H1 (cell line): ENCODE measurements at regions not wholly inside any gene's neighbourhood (a gene's known extent, or its start where the extent isn't known, plus 50 kb on each side); places are given as distances from the start of the nearest gene placed in this dataset.

ENCODE experiments used
- CTCF ChIA-PET: fragments of 300-600 bp; sonication (Branson Sonifier 250); formaldehyde crosslinking; loops from one replicate; lab custom pipeline; 2021; ENCODE audit not compliant: partially characterized antibody; lab: Charles Lee
- POLR2A ChIA-PET: fragments of 300-600 bp; sonication (Branson Sonifier 250); formaldehyde crosslinking; loops from one replicate; lab custom pipeline; 2021; ENCODE audit warnings: inconsistent platforms; ENCODE audit not compliant: partially characterized antibody; lab: Charles Lee
- DNase-seq, 2 experiments: peaks; one replicate each; pipeline versions ENCODE4 v3.0.0 to v3.0.0-alpha.2; 2010 to 2022; ENCODE audit warnings: low spot score in 2 of 2, low read depth in 1 of 2, mixed read lengths in 1 of 2
- FAIRE-seq: peaks from 2 replicates; lab custom pipeline; 2011; peaks lifted over from hg19 to GRCh38; lab: Jason Lieb, UNC
- H2AFZ ChIP-seq: 2 replicates; pipeline ENCODE4 v1.8.1; 2012; ENCODE audit warnings: low read length, inconsistent platforms
- H2AK5ac ChIP-seq: 2 replicates; pipeline ENCODE4 v1.6.1; 2013; ENCODE audit warnings: low read depth, low read length
- H2BK120ac ChIP-seq: replicated peaks from 2 replicates; pipeline ENCODE3; 2013; ENCODE audit warnings: low read depth, low read length, inconsistent platforms
- H2BK12ac ChIP-seq: 2 replicates; pipeline ENCODE4 v1.6.1; 2013; ENCODE audit warnings: low read depth, low read length
- H2BK15ac ChIP-seq: 2 replicates; pipeline ENCODE4 v1.6.1; 2013; ENCODE audit warnings: low read length
- H2BK20ac ChIP-seq: 2 replicates; pipeline ENCODE4 v1.6.1; 2013; ENCODE audit warnings: low read length
- H2BK5ac ChIP-seq: 2 replicates; pipeline ENCODE4 v1.6.1; 2013; ENCODE audit warnings: low read depth, low read length
- H3K14ac ChIP-seq: 2 replicates; pipeline ENCODE4 v1.6.1; 2013; ENCODE audit warnings: inconsistent platforms; ENCODE audit not compliant: insufficient read length
- H3K18ac ChIP-seq: 2 replicates; pipeline ENCODE4 v1.6.1; 2013; ENCODE audit warnings: low read length; ENCODE audit errors: extremely low read depth
- H3K23ac ChIP-seq: 2 replicates; pipeline ENCODE4 v1.6.1; 2013; ENCODE audit warnings: inconsistent platforms; ENCODE audit not compliant: insufficient read length
- H3K23me2 ChIP-seq: 2 replicates; pipeline ENCODE4 v1.6.1; 2013; ENCODE audit warnings: low read depth, low read length
- H3K27ac ChIP-seq: 2 replicates; pipeline ENCODE4 v1.6.1; 2011; ENCODE audit warnings: low read depth, low read length, inconsistent platforms
- H3K27me3 ChIP-seq, 4 experiments: replicated peaks in 1 of 4; 1 replicate in 1 of 4; 2 replicates in 3 of 4; pipeline versions ENCODE4 v1.6.1 to v1.8.1; 2011 to 2013; ENCODE audit warnings: low read length in 3 of 4, mild to moderate bottlenecking in 3 of 4, inconsistent platforms in 2 of 4, mixed read lengths in 2 of 4, moderate library complexity in 1 of 4; ENCODE audit not compliant: control insufficient read depth in 3 of 4, insufficient read depth in 3 of 4; ENCODE audit errors: extremely low read depth in 1 of 4
- H3K36me3 ChIP-seq, 4 experiments: 2 replicates each; pipeline versions ENCODE4 v1.6.1 to v1.8.1; 2011 to 2013; ENCODE audit warnings: mild to moderate bottlenecking in 4 of 4, low read length in 3 of 4, moderate library complexity in 2 of 4, control low read depth in 1 of 4, inconsistent platforms in 1 of 4; ENCODE audit not compliant: insufficient read depth in 4 of 4, control insufficient read depth in 2 of 4
- H3K4ac ChIP-seq: replicated peaks from 2 replicates; pipeline ENCODE3; 2013; ENCODE audit warnings: low read length, low read depth, mixed read lengths, inconsistent platforms; ENCODE audit not compliant: insufficient read length
- H3K4me1 ChIP-seq, 4 experiments: replicated peaks in 1 of 4; 1 replicate in 1 of 4; 2 replicates in 3 of 4; pipeline versions ENCODE4 v1.6.1 to v1.8.1; 2011 to 2013; ENCODE audit warnings: low read length in 3 of 4, inconsistent platforms in 2 of 4, mixed read lengths in 1 of 4; ENCODE audit not compliant: insufficient read depth in 4 of 4, control insufficient read depth in 3 of 4
- H3K4me2 ChIP-seq, 2 experiments: 2 replicates each; pipeline versions ENCODE4 v1.6.1 to v1.8.1; 2011 to 2013; ENCODE audit warnings: low read depth in 2 of 2, low read length in 2 of 2, control low read depth in 1 of 2, inconsistent platforms in 1 of 2, mild to moderate bottlenecking in 1 of 2; ENCODE audit not compliant: insufficient read depth in 1 of 2
- H3K4me3 ChIP-seq, 4 experiments: fragments of 200-600, 300-600 bp in 1 of 4; sonication (generic), shearing (Covaris generic), sonication (Bioruptor Twin) in 1 of 4; 2 replicates each; pipeline versions ENCODE4 v1.5.1 to v1.8.1; 2011 to 2016; ENCODE audit warnings: low read length in 4 of 4, low read depth in 3 of 4, control low read depth in 2 of 4, inconsistent platforms in 2 of 4, mild to moderate bottlenecking in 2 of 4, mixed read lengths in 1 of 4, moderate library complexity in 1 of 4; ENCODE audit not compliant: insufficient read depth in 2 of 4; ENCODE audit errors: extremely low read depth in 1 of 4
- H3K56ac ChIP-seq: replicated peaks from 2 replicates; pipeline ENCODE3; 2013; ENCODE audit warnings: low read depth, mild to moderate bottlenecking, mixed read lengths, low read length, inconsistent platforms; ENCODE audit not compliant: insufficient read length
- H3K79me1 ChIP-seq: 2 replicates; pipeline ENCODE4 v1.6.1; 2013; ENCODE audit warnings: low read depth, low read length, control low read depth
- H3K79me2 ChIP-seq, 2 experiments: 2 replicates each; pipeline versions ENCODE4 v1.6.1 to v1.8.1; 2012 to 2013; ENCODE audit warnings: low read length in 2 of 2, mild to moderate bottlenecking in 2 of 2, inconsistent platforms in 1 of 2; ENCODE audit not compliant: insufficient read depth in 2 of 2, control insufficient read depth in 1 of 2
- H3K9ac ChIP-seq, 4 experiments: replicated peaks in 1 of 4; 1 replicate in 1 of 4; 2 replicates in 3 of 4; pipeline versions ENCODE4 v1.6.1 to v1.8.1; 2011 to 2013; ENCODE audit warnings: low read depth in 3 of 4, low read length in 3 of 4, control low read depth in 2 of 4, mild to moderate bottlenecking in 2 of 4, moderate library complexity in 2 of 4, inconsistent platforms in 1 of 4; ENCODE audit errors: extremely low read depth in 1 of 4
- H3K9me3 ChIP-seq, 2 experiments: 2 replicates each; pipeline versions ENCODE4 v1.6.1 to v1.8.1; 2012 to 2013; ENCODE audit warnings: mild to moderate bottlenecking in 2 of 2, moderate library complexity in 2 of 2, control low read depth in 1 of 2, inconsistent platforms in 1 of 2, low read depth in 1 of 2, low read length in 1 of 2, mixed read lengths in 1 of 2; ENCODE audit not compliant: insufficient read depth in 2 of 2
- H4K20me1 ChIP-seq, 2 experiments: replicated peaks in 1 of 2; 2 replicates each; pipeline versions ENCODE3 to v1.8.1; 2011 to 2013; ENCODE audit warnings: inconsistent platforms in 2 of 2, low read length in 2 of 2, mild to moderate bottlenecking in 1 of 2; ENCODE audit not compliant: insufficient read depth in 2 of 2, control insufficient read depth in 1 of 2
- H4K5ac ChIP-seq: 2 replicates; pipeline ENCODE4 v1.6.1; 2013; ENCODE audit warnings: low read length, low read depth, mixed read lengths, inconsistent platforms; ENCODE audit not compliant: insufficient read length
- H4K8ac ChIP-seq: 2 replicates; pipeline ENCODE4 v1.8.0; 2013; ENCODE audit warnings: mild to moderate bottlenecking, moderate library complexity, low read length, inconsistent platforms; ENCODE audit not compliant: insufficient read depth; ENCODE audit errors: extremely low read depth
- H4K91ac ChIP-seq: replicated peaks from 2 replicates; pipeline ENCODE3; 2013; ENCODE audit warnings: low read length, mixed read lengths, inconsistent platforms; ENCODE audit not compliant: insufficient read length
- CTCF ChIP-seq, 3 experiments: IDR thresholded peaks; 1 replicate in 2 of 3; 2 replicates in 1 of 3; pipeline versions ENCODE4 v1.5.1 to v1.6.1; 2011; ENCODE audit warnings: low read length in 3 of 3, mild to moderate bottlenecking in 3 of 3, inconsistent platforms in 2 of 3, low read depth in 1 of 3, moderate library complexity in 1 of 3; ENCODE audit not compliant: insufficient read depth in 1 of 3; ENCODE audit errors: control extremely low read depth in 1 of 3
- EGR1 ChIP-seq: IDR thresholded peaks from 2 replicates; pipeline ENCODE4 v1.6.1; 2011; ENCODE audit warnings: low read depth, low read length, borderline replicate concordance
- EZH2 ChIP-seq: fragments of 200-600 bp; sonication (generic); IDR thresholded peaks from 2 replicates; pipeline ENCODE4 v1.7.1; 2012; ENCODE audit warnings: low read depth, mild to moderate bottlenecking, moderate library complexity, low read length, inconsistent platforms; ENCODE audit not compliant: severe bottlenecking
- GABPA ChIP-seq: IDR thresholded peaks from 2 replicates; pipeline ENCODE4 v1.6.1; 2011; ENCODE audit warnings: mild to moderate bottlenecking, low read length, moderate library complexity, borderline replicate concordance; ENCODE audit not compliant: insufficient read depth
- WGBS, 2 experiments: shearing (Covaris generic) in 1 of 2; methylation state at CpG; one replicate each; pipeline versions ENCODE4 v1.1.6 to v1.1.7; 2013 to 2015; ENCODE audit warnings: low lambda C conversion rate in 2 of 2, mixed read lengths in 2 of 2, inconsistent platforms in 1 of 2, low coverage in 1 of 2, missing lambda C conversion rate in 1 of 2; ENCODE audit not compliant: insufficient replicate concordance in 2 of 2, insufficient coverage in 1 of 2, insufficient read length in 1 of 2; ENCODE audit errors: extremely low coverage in 1 of 2, missing lambda C conversion rate in 1 of 2; 5-methylcytosine and 5-hydroxymethylcytosine counted together

GRCh38 chr6:22069306-22069800, 227.5 kb downstream of the PRL start:
- WGBS, 2 experiments = 84% methylated on average over 3 of the region's 3 CpGs; no CpG with 5 or more reads in 1 of the 2 experiments
- H4K8ac ChIP-seq = no peak overlapping the region
- H3K79me2 ChIP-seq = 0 out of 4 replicates have a peak, but pooled peaks cover 0 to 6% of the 10 kb centered on the region in 2 experiments
- no peaks in the 10 kb centered on the region for H3K79me1 ChIP-seq
- H3K9ac ChIP-seq = no peak overlapping the region
- no peak overlapping the region for H3K4me3 ChIP-seq
- H2BK12ac ChIP-seq = no peak overlapping the region
- H3K23ac ChIP-seq = no peak overlapping the region
- H4K5ac ChIP-seq = no peak overlapping the region
- FAIRE-seq (no peak), DNase-seq (no peak)
- no peaks in the 10 kb centered on the region for H3K9me3 ChIP-seq
- ChIA-PET CTCF (no interaction called here), POLR2A (no interaction called here)
- peaks cover 0 to 4% (median 2%) of the 10 kb centered on the region in 4 experiments; a peak in 2 of 7 replicates for H3K4me1 ChIP-seq
- no peaks in the 10 kb centered on the region for H4K20me1 ChIP-seq
- H3K56ac ChIP-seq = no peak overlapping the region
- H3K14ac ChIP-seq = no peak overlapping the region
- TF ChIP-seq CTCF (IDR thresholded peaks at IDR 0.05; ENCODE audit: control extremely low read depth in 1 of 3, insufficient read depth in 1 of 3, low read depth in 1 of 3, low read length in 3 of 3) = no peak
- no peak for TF ChIP-seq EGR1
- TF ChIP-seq EZH2 = no peak
- no peak for TF ChIP-seq GABPA
- H2BK5ac ChIP-seq = no peak overlapping the region
- no peak overlapping the region for H3K27ac ChIP-seq
- H3K18ac ChIP-seq = no peak overlapping the region
- no peaks in the 10 kb centered on the region; the same call in 1 of the 2 replicates for H3K23me2 ChIP-seq
- no peak overlapping the region for H2BK15ac ChIP-seq
- H2BK120ac ChIP-seq = no peak overlapping the region
- H2AFZ ChIP-seq = no peak overlapping the region
- H3K4ac ChIP-seq = no peak overlapping the region
- no peaks in the 10 kb centered on the region for H3K27me3 ChIP-seq
- no peak overlapping the region for H3K4me2 ChIP-seq
- H4K91ac ChIP-seq = no peak overlapping the region
- H2AK5ac ChIP-seq = no peak overlapping the region
- peaks cover 0 to 4% (median 2%) of the 10 kb centered on the region in 4 experiments; a peak in 3 of 8 replicates for H3K36me3 ChIP-seq
- H2BK20ac ChIP-seq = no peak overlapping the region
